Nephron (organoid): ENCODE measurements at regions not wholly inside any gene's neighbourhood (a gene's known extent, or its start where the extent isn't known, plus 50 kb on each side); places are given as distances from the start of the nearest gene placed in this dataset.

Experiments used
- H3K27ac Mint-ChIP-seq, 3 experiments: 2 replicates each; pipeline ENCODE4 v1.8.0; 2020; ENCODE audit warnings: mixed read lengths in 3 of 3, mild to moderate bottlenecking in 2 of 3, moderate library complexity in 1 of 3
- H3K27me3 Mint-ChIP-seq: 2 replicates; pipeline ENCODE4 v1.8.0; 2021; ENCODE audit warnings: low read depth, mild to moderate bottlenecking, moderate library complexity, mixed read lengths
- H3K36me3 Mint-ChIP-seq: 2 replicates; pipeline ENCODE4 v1.8.0; 2020; ENCODE audit warnings: low read depth, mixed read lengths
- H3K4me1 Mint-ChIP-seq: 2 replicates; pipeline ENCODE4 v1.8.0; 2020; ENCODE audit warnings: mixed read lengths
- H3K4me3 Mint-ChIP-seq, 3 experiments: 2 replicates each; pipeline ENCODE4 v1.8.0; 2020; ENCODE audit warnings: mild to moderate bottlenecking in 3 of 3, mixed read lengths in 3 of 3, moderate library complexity in 2 of 3
- H3K9me3 Mint-ChIP-seq: 2 replicates; pipeline ENCODE4 v1.8.0; 2020; ENCODE audit warnings: mixed read lengths
- TF ChIP-seq, protein P1 (sequence below), 3 experiments: fragments of 200-600 bp; sonication (generic); IDR thresholded peaks; one replicate each; pipeline ENCODE4 v1.5.0; 2021; ENCODE audit warnings: antibody characterized with exemption in 3 of 3; ENCODE audit not compliant: unreplicated experiment in 3 of 3

- H3K27ac Mint-ChIP-seq = no peak overlapping the region
- peaks cover 13% of the 10 kb centered on the region for H3K27me3 Mint-ChIP-seq
- H3K4me1 Mint-ChIP-seq = no peaks in the 10 kb centered on the region
- no peak overlapping the region for H3K4me3 Mint-ChIP-seq
- TF ChIP-seq, protein P1, sequence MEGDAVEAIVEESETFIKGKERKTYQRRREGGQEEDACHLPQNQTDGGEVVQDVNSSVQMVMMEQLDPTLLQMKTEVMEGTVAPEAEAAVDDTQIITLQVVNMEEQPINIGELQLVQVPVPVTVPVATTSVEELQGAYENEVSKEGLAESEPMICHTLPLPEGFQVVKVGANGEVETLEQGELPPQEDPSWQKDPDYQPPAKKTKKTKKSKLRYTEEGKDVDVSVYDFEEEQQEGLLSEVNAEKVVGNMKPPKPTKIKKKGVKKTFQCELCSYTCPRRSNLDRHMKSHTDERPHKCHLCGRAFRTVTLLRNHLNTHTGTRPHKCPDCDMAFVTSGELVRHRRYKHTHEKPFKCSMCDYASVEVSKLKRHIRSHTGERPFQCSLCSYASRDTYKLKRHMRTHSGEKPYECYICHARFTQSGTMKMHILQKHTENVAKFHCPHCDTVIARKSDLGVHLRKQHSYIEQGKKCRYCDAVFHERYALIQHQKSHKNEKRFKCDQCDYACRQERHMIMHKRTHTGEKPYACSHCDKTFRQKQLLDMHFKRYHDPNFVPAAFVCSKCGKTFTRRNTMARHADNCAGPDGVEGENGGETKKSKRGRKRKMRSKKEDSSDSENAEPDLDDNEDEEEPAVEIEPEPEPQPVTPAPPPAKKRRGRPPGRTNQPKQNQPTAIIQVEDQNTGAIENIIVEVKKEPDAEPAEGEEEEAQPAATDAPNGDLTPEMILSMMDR (IDR thresholded peaks at IDR 0.05; ENCODE audit: unreplicated experiment in 3 of 3) = no peak
- no peaks in the 10 kb centered on the region for H3K36me3 Mint-ChIP-seq
- H3K9me3 Mint-ChIP-seq = no peaks in the 10 kb centered on the region
These were observed 115.6 kb downstream of the GGTLC2 start for GRCh38 chr22:22759889-22760546.

DNA sequence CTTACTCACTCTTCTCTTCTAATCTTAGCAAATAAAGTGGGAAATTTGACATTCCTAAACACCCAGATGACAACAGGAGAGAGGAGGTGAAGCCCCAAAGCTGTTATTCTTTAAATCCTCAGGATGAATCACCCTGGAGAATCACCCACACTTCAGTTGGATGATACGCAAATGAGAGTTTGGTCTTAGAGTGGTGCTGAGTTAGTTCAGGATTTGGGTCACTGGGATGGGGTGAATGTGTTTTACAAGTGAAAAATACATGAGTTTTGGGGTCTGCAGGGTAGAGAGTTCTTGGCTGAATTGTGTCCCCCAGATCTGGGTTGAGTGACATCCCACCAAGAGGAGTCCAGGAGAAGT is 117.2 kb downstream of the GGTLC2 start:
- TF ChIP-seq, protein P1 (IDR thresholded peaks at IDR 0.05; ENCODE audit: unreplicated experiment in 3 of 3) = no peak
- no peak overlapping the region for H3K4me3 Mint-ChIP-seq
- H3K9me3 Mint-ChIP-seq = no peaks in the 10 kb centered on the region
- H3K4me1 Mint-ChIP-seq = no peaks in the 10 kb centered on the region
- peaks cover 18% of the 10 kb centered on the region for H3K27me3 Mint-ChIP-seq
- no peaks in the 10 kb centered on the region for H3K36me3 Mint-ChIP-seq
- no peak overlapping the region for H3K27ac Mint-ChIP-seq

DNA sequence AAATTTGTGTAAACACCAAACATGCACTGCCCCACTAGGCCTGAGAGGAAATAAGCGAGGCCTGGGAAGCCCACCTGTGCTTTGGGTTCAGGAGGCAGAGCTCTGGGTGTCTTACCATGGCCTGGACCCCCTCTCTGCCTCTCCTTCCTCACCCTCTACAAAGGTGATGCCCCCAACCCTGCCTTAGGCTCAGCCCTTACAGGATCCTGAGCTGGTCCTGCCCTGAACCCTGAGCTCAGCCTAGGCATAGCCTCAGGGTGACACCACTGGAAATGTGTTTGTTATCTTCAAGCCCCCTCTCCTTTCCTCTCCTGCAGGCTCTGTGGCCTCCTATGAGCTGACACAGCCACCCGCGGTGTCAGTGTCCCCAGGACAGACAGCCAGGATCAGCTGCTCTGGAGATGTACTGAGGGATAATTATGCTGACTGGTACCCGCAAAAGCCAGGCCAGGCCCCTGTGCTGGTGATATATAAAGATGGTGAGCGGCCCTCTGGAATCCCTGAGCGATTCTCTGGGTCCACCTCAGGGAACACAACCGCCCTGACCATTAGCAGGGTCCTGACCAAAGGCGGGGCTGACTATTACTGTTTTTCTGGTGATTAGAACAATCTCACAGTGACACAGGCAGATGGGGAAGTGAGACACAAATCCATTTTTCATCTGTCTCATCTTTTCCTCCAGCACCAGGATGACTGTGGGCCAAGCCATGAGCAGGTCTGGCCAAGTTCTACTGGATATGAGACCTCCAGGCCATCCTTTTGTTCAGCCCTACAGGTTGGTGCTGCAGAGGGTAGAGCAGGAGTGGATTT is 117.8 kb downstream of the GGTLC2 start:
- no peaks in the 10 kb centered on the region for H3K9me3 Mint-ChIP-seq
- H3K4me3 Mint-ChIP-seq = no peak overlapping the region
- no peaks in the 10 kb centered on the region for H3K4me1 Mint-ChIP-seq
- no peaks in the 10 kb centered on the region for H3K36me3 Mint-ChIP-seq
- H3K27ac Mint-ChIP-seq = no peak overlapping the region
- TF ChIP-seq, protein P1 (IDR thresholded peaks at IDR 0.05; ENCODE audit: unreplicated experiment in 3 of 3) = no peak
- H3K27me3 Mint-ChIP-seq = peaks cover 21% of the 10 kb centered on the region

DNA sequence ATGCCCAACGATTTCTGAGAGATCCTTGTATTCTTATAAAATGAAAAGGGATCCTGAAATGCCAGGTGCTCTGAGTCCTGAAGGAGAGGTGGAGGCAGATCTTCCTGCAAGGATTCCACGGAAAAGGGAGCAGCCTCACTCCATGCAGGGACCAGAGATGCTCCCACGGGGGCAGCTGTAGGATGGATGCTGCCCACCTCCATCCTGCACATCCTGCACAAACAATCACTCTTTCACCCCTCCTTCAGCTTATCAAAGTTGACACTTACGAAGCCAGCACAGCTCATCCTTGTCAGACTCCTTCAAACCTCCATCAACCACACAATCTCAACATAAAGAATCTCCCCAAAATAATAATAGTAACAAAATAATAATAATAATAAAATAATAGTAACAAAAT is 119.1 kb downstream of the GGTLC2 start:
- no peak overlapping the region for H3K27ac Mint-ChIP-seq
- TF ChIP-seq, protein P1 (IDR thresholded peaks at IDR 0.05; ENCODE audit: unreplicated experiment in 3 of 3) = no peak
- no peaks in the 10 kb centered on the region for H3K36me3 Mint-ChIP-seq
- H3K4me1 Mint-ChIP-seq = no peaks in the 10 kb centered on the region
- no peaks in the 10 kb centered on the region for H3K9me3 Mint-ChIP-seq
- H3K4me3 Mint-ChIP-seq = no peak overlapping the region
- H3K27me3 Mint-ChIP-seq = peaks cover 34% of the 10 kb centered on the region

- Mint-ChIP-seq H3K9me3 (no peaks in the 10 kb centered on the region), H3K27me3 (peaks cover 39% of the 10 kb centered on the region), H3K27ac (no peak overlapping the region), H3K4me1 (no peaks in the 10 kb centered on the region), H3K4me3 (no peak overlapping the region), H3K36me3 (no peaks in the 10 kb centered on the region)
- TF ChIP-seq, protein P1 (IDR thresholded peaks at IDR 0.05; ENCODE audit: unreplicated experiment in 3 of 3) = no peak
These were observed 119.7 kb downstream of the GGTLC2 start for GRCh38 chr22:22764085-22764484.
